SK-N-SH treated with all-trans-retinoic acid at 6 μM for 48 hours (cell line): ENCODE measurements at regions not wholly inside any gene's neighbourhood (a gene's known extent, or its start where the extent isn't known, plus 50 kb on each side); places are given as distances from the start of the nearest gene placed in this dataset.

Source experiments
- BACH2 ChIP-seq: fragments of 250-450 bp; sonication (Bioruptor Pico); IDR thresholded peaks from 2 replicates; pipeline ENCODE4 v1.9.0; 2021; ENCODE audit warnings: mild to moderate bottlenecking, borderline replicate concordance
- CSDC2 ChIP-seq: fragments of 250-450 bp; sonication (Bioruptor Pico); IDR thresholded peaks from 2 replicates; pipeline ENCODE4 v1.5.0; 2020; ENCODE audit warnings: mild to moderate bottlenecking, moderate library complexity
- ISL1 ChIP-seq: fragments of 250-450 bp; sonication (Bioruptor Pico); IDR thresholded peaks from 2 replicates; pipeline ENCODE4 v2.1.2; 2022; ENCODE audit warnings: mild to moderate bottlenecking, moderate library complexity
- PPARA ChIP-seq: fragments of 250-450 bp; sonication (Bioruptor Pico); IDR thresholded peaks from 2 replicates; pipeline ENCODE4 v1.5.0; 2020; ENCODE audit warnings: mild to moderate bottlenecking, borderline replicate concordance
- TOX ChIP-seq: fragments of 250-450 bp; sonication (Bioruptor Pico); IDR thresholded peaks from 2 replicates; pipeline ENCODE4 v1.8.0; 2021; ENCODE audit warnings: mild to moderate bottlenecking, moderate library complexity, borderline replicate concordance
- TF ChIP-seq, protein P1 (sequence below): fragments of 250-450 bp; sonication (Bioruptor Pico); IDR thresholded peaks from 2 replicates; pipeline ENCODE4 v1.5.1; 2021; ENCODE audit warnings: mild to moderate bottlenecking, moderate library complexity

GRCh38 chr16:86373276-86373901 is 136.9 kb upstream of the FOXF1 start:
- TF ChIP-seq PPARA (CRISPR knock-in tag): no peak
- no peak for TF ChIP-seq CSDC2 (CRISPR knock-in tag)
- TF ChIP-seq, protein P1, sequence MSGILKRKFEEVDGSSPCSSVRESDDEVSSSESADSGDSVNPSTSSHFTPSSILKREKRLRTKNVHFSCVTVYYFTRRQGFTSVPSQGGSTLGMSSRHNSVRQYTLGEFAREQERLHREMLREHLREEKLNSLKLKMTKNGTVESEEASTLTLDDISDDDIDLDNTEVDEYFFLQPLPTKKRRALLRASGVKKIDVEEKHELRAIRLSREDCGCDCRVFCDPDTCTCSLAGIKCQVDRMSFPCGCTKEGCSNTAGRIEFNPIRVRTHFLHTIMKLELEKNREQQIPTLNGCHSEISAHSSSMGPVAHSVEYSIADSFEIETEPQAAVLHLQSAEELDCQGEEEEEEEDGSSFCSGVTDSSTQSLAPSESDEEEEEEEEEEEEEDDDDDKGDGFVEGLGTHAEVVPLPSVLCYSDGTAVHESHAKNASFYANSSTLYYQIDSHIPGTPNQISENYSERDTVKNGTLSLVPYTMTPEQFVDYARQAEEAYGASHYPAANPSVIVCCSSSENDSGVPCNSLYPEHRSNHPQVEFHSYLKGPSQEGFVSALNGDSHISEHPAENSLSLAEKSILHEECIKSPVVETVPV (CRISPR knock-in tag): no peak
- TF ChIP-seq ISL1: no peak
- TF ChIP-seq BACH2 (CRISPR knock-in tag): no peak
- no peak for TF ChIP-seq TOX (CRISPR knock-in tag)
